OCI-LY1 (cell line): ENCODE measurements at regions not wholly inside any gene's neighbourhood (a gene's known extent, or its start where the extent isn't known, plus 50 kb on each side); places are given as distances from the start of the nearest gene placed in this dataset.

Experiments used
- CTCF ChIP-seq: fragments of 200-600 bp; sonication (generic), shearing (Covaris generic); IDR thresholded peaks from 2 replicates; pipeline ENCODE4 v1.5.1; 2017; ENCODE audit warnings: mild to moderate bottlenecking, antibody characterized with exemption, low read length, moderate library complexity, mixed read lengths
- EZH2 ChIP-seq: fragments of 200-600 bp; sonication (generic), shearing (Covaris generic); IDR thresholded peaks from 2 replicates; pipeline ENCODE4 v1.8.0; 2017; ENCODE audit warnings: borderline replicate concordance, mixed run types, mild to moderate bottlenecking, antibody characterized with exemption, low read length, moderate library complexity, mixed read lengths

- TF ChIP-seq CTCF (peak; percentile 46), EZH2 (no peak)
Measured at GRCh38 chr4:64584981-64585557, 175.8 kb upstream of the TECRL start.
